Rectal smooth muscle tissue (tissue), 1 donor: ENCODE measurements at regions not wholly inside any gene's neighbourhood (a gene's known extent, or its start where the extent isn't known, plus 50 kb on each side); places are given as distances from the start of the nearest gene placed in this dataset.
A peak's percentile ranks its signal among the peaks of the same experiment; 100 is the strongest.
"Not testable (repeated sequence)": the region's sequence is repeated elsewhere in the genome, so short reads cannot be mapped to it uniquely, and the experiment has no call there.

Experiments used
- H3K27ac ChIP-seq: one replicate; pipeline ENCODE4 v1.7.0; 2013; ENCODE audit warnings: low read depth, low read length, inconsistent platforms
- H3K27me3 ChIP-seq: one replicate; pipeline ENCODE4 v1.7.0; 2013; ENCODE audit warnings: low read length; ENCODE audit not compliant: control insufficient read depth, insufficient read depth
- H3K36me3 ChIP-seq: one replicate; pipeline ENCODE4 v1.7.0; 2013; ENCODE audit warnings: low read length; ENCODE audit not compliant: control insufficient read depth, insufficient read depth
- H3K4me1 ChIP-seq: one replicate; pipeline ENCODE4 v1.7.0; 2013; ENCODE audit warnings: low read length; ENCODE audit not compliant: control insufficient read depth, insufficient read depth
- H3K4me3 ChIP-seq: one replicate; pipeline ENCODE4 v1.7.0; 2013; ENCODE audit warnings: low read length
- H3K9ac ChIP-seq: one replicate; pipeline ENCODE4 v1.7.0; 2013; ENCODE audit warnings: low read length

- not testable (repeated sequence) for H3K4me1 ChIP-seq, H3K27me3 ChIP-seq, H3K27ac ChIP-seq, H3K36me3 ChIP-seq, H3K4me3 ChIP-seq, H3K9ac ChIP-seq
These were observed 155.2 kb upstream of the AFDN start for GRCh38 chr6:167671379-167671976.

GRCh38 chr6:167671977-167672687, 154.6 kb upstream of the AFDN start:
- no peaks in the 10 kb centered on the region for H3K27me3 ChIP-seq
- H3K36me3 ChIP-seq = no peaks in the 10 kb centered on the region
- H3K27ac ChIP-seq = no peak overlapping the region
- H3K4me1 ChIP-seq = no peaks in the 10 kb centered on the region
- H3K9ac ChIP-seq = no peak overlapping the region
- H3K4me3 ChIP-seq = no peak overlapping the region

- H3K4me1 ChIP-seq = no peaks in the 10 kb centered on the region
These were observed 154.0 kb upstream of the AFDN start for GRCh38 chr6:167672738-167673137.

GRCh38 chr6:167673946-167674345, 152.8 kb upstream of the AFDN start:
- Histone ChIP-seq H3K27me3 (peaks cover 5% of the 10 kb centered on the region), H3K4me3 (no peak overlapping the region), H3K4me1 (no peaks in the 10 kb centered on the region), H3K9ac (no peak overlapping the region), H3K36me3 (no peaks in the 10 kb centered on the region), H3K27ac (no peak overlapping the region)

More at GRCh38 chr6:167672738-167673137, 154.0 kb upstream of the AFDN start:
- Histone ChIP-seq H3K9ac (no peak overlapping the region), H3K27me3 (no peaks in the 10 kb centered on the region), H3K27ac (no peak overlapping the region), H3K36me3 (no peaks in the 10 kb centered on the region), H3K4me3 (no peak overlapping the region)

GRCh38 chr6:167674486-167674885, 152.2 kb upstream of the AFDN start:
- H3K4me3 ChIP-seq = no peak overlapping the region

GRCh38 chr6:167676000-167676665, 150.6 kb upstream of the AFDN start:
- Histone ChIP-seq H3K27me3 (peaks cover 5% of the 10 kb centered on the region), H3K27ac (no peak overlapping the region), H3K4me3 (no peak overlapping the region)

More at GRCh38 chr6:167674486-167674885, 152.2 kb upstream of the AFDN start:
- Histone ChIP-seq H3K4me1 (no peaks in the 10 kb centered on the region), H3K27me3 (peaks cover 5% of the 10 kb centered on the region), H3K9ac (no peak overlapping the region), H3K36me3 (no peaks in the 10 kb centered on the region), H3K27ac (no peak overlapping the region)

GRCh38 chr6:167676666-167677421, 149.9 kb upstream of the AFDN start:
- H3K9ac ChIP-seq = no peak overlapping the region
- H3K4me1 ChIP-seq = no peaks in the 10 kb centered on the region
- H3K27me3 ChIP-seq = peaks cover 5% of the 10 kb centered on the region
- no peaks in the 10 kb centered on the region for H3K36me3 ChIP-seq
- H3K27ac ChIP-seq = no peak overlapping the region
- H3K4me3 ChIP-seq = no peak overlapping the region

More at GRCh38 chr6:167676000-167676665, 150.6 kb upstream of the AFDN start:
- no peak overlapping the region for H3K9ac ChIP-seq
- no peaks in the 10 kb centered on the region for H3K36me3 ChIP-seq
- no peaks in the 10 kb centered on the region for H3K4me1 ChIP-seq

- no peak overlapping the region for H3K27ac ChIP-seq
- H3K9ac ChIP-seq = no peak overlapping the region
- no peaks in the 10 kb centered on the region for H3K36me3 ChIP-seq
- no peaks in the 10 kb centered on the region for H3K4me1 ChIP-seq
- H3K27me3 ChIP-seq = peaks cover 5% of the 10 kb centered on the region
- H3K4me3 ChIP-seq = no peak overlapping the region
These were observed 149.3 kb upstream of the AFDN start for GRCh38 chr6:167677422-167677789.

GRCh38 chr6:167678102-167679101, 148.3 kb upstream of the AFDN start:
- H3K36me3 ChIP-seq = no peaks in the 10 kb centered on the region
- H3K4me1 ChIP-seq = peaks cover 3% of the 10 kb centered on the region
- no peak overlapping the region for H3K27ac ChIP-seq
- peaks cover 5% of the 10 kb centered on the region for H3K27me3 ChIP-seq
- peak overlapping the region; percentile 61 for H3K4me3 ChIP-seq
- H3K9ac ChIP-seq = no peak overlapping the region

GRCh38 chr6:167679122-167679736, 147.5 kb upstream of the AFDN start:
- Histone ChIP-seq H3K4me3 (no peak overlapping the region), H3K4me1 (peaks cover 4% of the 10 kb centered on the region), H3K27ac (no peak overlapping the region), H3K27me3 (peaks cover 5% of the 10 kb centered on the region), H3K9ac (no peak overlapping the region), H3K36me3 (no peaks in the 10 kb centered on the region)
